Panc1 (cell line): ENCODE measurements at regions not wholly inside any gene's neighbourhood (a gene's known extent, or its start where the extent isn't known, plus 50 kb on each side); places are given as distances from the start of the nearest gene placed in this dataset.

ENCODE experiments used
- ATAC-seq: fragments of 200-7000 bp; cut with Tn5 transposase; 2 replicates; pipeline ENCODE4 v1.9.1; 2020; ENCODE audit warnings: mild to moderate bottlenecking, moderate library complexity
- BruUV-seq: library from RNA; stranded (reverse); fragments of 400-500 nt; replicated peaks from 2 replicates; lab custom pipeline; 2021; lab: Mats Ljungman, UMichigan
- CTCF ChIA-PET: fragments of 300-600 bp; sonication (Branson Sonifier 250); formaldehyde crosslinking; loops from one replicate; lab custom pipeline; 2022; ENCODE audit warnings: antibody characterized with exemption; lab: Charles Lee
- POLR2A ChIA-PET: fragments of 300-600 bp; sonication (Branson Sonifier 250); formaldehyde crosslinking; loops from one replicate; lab custom pipeline; 2022; ENCODE audit warnings: antibody characterized with exemption; lab: Charles Lee
- DNase-seq: peaks from one replicate; pipeline ENCODE4 v3.0.0-alpha.2; 2010; ENCODE audit warnings: low read depth, low spot score
- H3K27ac ChIP-seq: 2 replicates; pipeline ENCODE4 v1.5.1; 2011; ENCODE audit warnings: mild to moderate bottlenecking, low read length, inconsistent platforms
- H3K27me3 ChIP-seq: fragments of 200-500 bp; sonication (Bioruptor generic); 2 replicates; pipeline ENCODE4 v1.6.0; 2014; ENCODE audit warnings: low read length, inconsistent platforms; ENCODE audit not compliant: control insufficient read depth, insufficient read depth
- H3K36me3 ChIP-seq: fragments of 200-500 bp; sonication (Bioruptor generic); 2 replicates; pipeline ENCODE4 v1.5.1; 2014; ENCODE audit warnings: inconsistent platforms, mild to moderate bottlenecking, low read length, moderate library complexity; ENCODE audit not compliant: control insufficient read depth, insufficient read depth
- H3K4me1 ChIP-seq: 2 replicates; pipeline ENCODE4 v1.5.1; 2011; ENCODE audit warnings: inconsistent platforms, mild to moderate bottlenecking, low read length, moderate library complexity; ENCODE audit not compliant: control insufficient read depth, insufficient read depth
- H3K4me3 ChIP-seq, 2 experiments: 2 replicates each; pipeline ENCODE4 v1.5.1; 2011 to 2012; ENCODE audit warnings: low read depth in 2 of 2, low read length in 2 of 2, mild to moderate bottlenecking in 2 of 2, inconsistent platforms in 1 of 2, moderate library complexity in 1 of 2
- H3K9me3 ChIP-seq: fragments of 200-500 bp; sonication (Bioruptor generic); 2 replicates; pipeline ENCODE4 v1.5.1; 2014; ENCODE audit warnings: low read depth, mild to moderate bottlenecking, inconsistent platforms, low read length, moderate library complexity; ENCODE audit not compliant: control insufficient read depth, insufficient read depth
- CTCF ChIP-seq: fragments of 450-650 bp; IDR thresholded peaks from 2 replicates; pipeline ENCODE4 v1.5.1; 2017; ENCODE audit warnings: mild to moderate bottlenecking
- POLR2AphosphoS5 ChIP-seq: IDR thresholded peaks from 2 replicates; pipeline ENCODE4 v1.6.1; 2012; ENCODE audit warnings: mild to moderate bottlenecking, low read depth, low read length, moderate library complexity
- REST ChIP-seq, 2 experiments: IDR thresholded peaks; 2 replicates each; pipeline ENCODE4 v1.6.1; 2011 to 2012; ENCODE audit warnings: low read depth in 2 of 2, control low read depth in 1 of 2, low read length in 1 of 2, mild to moderate bottlenecking in 1 of 2, moderate library complexity in 1 of 2; ENCODE audit not compliant: insufficient read depth in 1 of 2
- SIN3A ChIP-seq: IDR thresholded peaks from 2 replicates; pipeline ENCODE4 v1.6.1; 2012; ENCODE audit warnings: low read depth, mild to moderate bottlenecking, low read length, moderate library complexity, borderline replicate concordance; ENCODE audit not compliant: insufficient read depth
- TCF7L2 ChIP-seq: IDR thresholded peaks from 2 replicates; pipeline ENCODE4 v1.6.1; 2011; ENCODE audit warnings: mild to moderate bottlenecking, low read depth, low read length, inconsistent platforms
- in situ Hi-C: cut with HindIII; loops from 2 replicates; pipeline ENCODE4 v1.10.0; 2016; ENCODE audit warnings: low sequenced_read_pairs, low pct_unique_long_range_greater_than_20kb
- intact Hi-C: fragments of 100-400 bp; cut with micrococcal nuclease; formaldehyde crosslinking; loops from one replicate; pipeline ENCODE4 v1.10.0; 2022; ENCODE audit not compliant: unreplicated experiment

DNA sequence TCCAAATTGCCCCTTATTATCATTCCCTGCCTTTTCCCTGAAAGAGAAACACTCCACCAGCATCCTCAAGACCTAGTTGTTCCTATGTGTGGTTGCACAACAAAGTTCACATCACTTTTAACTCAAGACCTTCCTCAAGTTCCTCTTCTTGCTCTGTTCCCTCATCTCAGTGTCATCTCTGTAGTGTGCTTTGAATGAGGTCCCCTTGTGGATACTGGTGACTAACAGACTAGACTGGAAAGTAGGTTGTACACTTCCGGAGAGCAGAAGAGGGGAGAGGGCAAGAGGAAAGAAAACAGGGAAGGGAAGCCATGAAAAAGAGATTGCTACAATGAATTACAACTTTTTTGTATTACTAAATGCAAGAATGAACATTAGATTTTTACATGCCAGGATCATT is 853.8 kb downstream of the USP25 start:
- H3K27ac ChIP-seq = no peak overlapping the region
- H3K4me1 ChIP-seq = peaks cover 5% of the 10 kb centered on the region; the same call in 1 of the 2 replicates
- DNase-seq (no peak), ATAC-seq (no peak)
- ChIA-PET POLR2A (no interaction called here), CTCF (no interaction called here)
- intact Hi-C loops = no loop called here
- no peaks in the 10 kb centered on the region for H3K36me3 ChIP-seq
- TF ChIP-seq CTCF = no peak
- no peak for TF ChIP-seq POLR2AphosphoS5
- no peak for TF ChIP-seq SIN3A
- TF ChIP-seq TCF7L2 = no peak
- no peak for TF ChIP-seq REST (IDR thresholded peaks at IDR 0.05; ENCODE audit: insufficient read depth in 1 of 2, low read depth in 2 of 2, low read length in 1 of 2)
- H3K27me3 ChIP-seq = no peaks in the 10 kb centered on the region
- H3K4me3 ChIP-seq = no peak overlapping the region
- in situ Hi-C loops = no loop called here
- BruUV-seq = no TSS peak
- H3K9me3 ChIP-seq = no peaks in the 10 kb centered on the region

DNA sequence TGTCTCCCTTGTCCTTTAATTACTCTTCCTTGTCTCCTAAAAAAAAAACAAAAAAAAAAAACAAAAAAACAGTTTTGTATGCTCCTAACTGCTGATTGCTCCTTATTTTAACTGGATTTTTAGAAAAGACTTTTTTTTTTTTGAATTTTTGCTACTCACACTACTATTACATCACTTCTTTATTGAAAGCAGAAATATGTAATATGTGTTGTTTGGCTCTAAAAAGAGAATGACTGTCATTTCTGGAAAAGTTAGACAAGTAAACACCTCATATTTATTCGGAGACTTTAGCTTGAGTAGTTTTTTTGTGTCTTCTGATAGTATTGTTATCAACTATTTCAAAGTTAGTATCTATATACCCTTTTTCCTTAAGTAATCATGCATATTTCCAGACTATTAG is 855.0 kb downstream of the USP25 start:
- intact Hi-C loops (no loop called here), in situ Hi-C loops (no loop called here)
- no TSS peak for BruUV-seq
- no peak for ATAC-seq
- Histone ChIP-seq H3K4me3 (no peak overlapping the region), H3K9me3 (no peaks in the 10 kb centered on the region), H3K27ac (no peak overlapping the region), H3K36me3 (no peaks in the 10 kb centered on the region), H3K27me3 (no peaks in the 10 kb centered on the region), H3K4me1 (peaks cover 5% of the 10 kb centered on the region; the same call in 1 of the 2 replicates)
- POLR2A ChIA-PET = no interaction called here
- TF ChIP-seq POLR2AphosphoS5 = no peak
- no peak for TF ChIP-seq SIN3A
- TF ChIP-seq CTCF = no peak
- TF ChIP-seq REST (IDR thresholded peaks at IDR 0.05; ENCODE audit: insufficient read depth in 1 of 2, low read depth in 2 of 2, low read length in 1 of 2) = no peak
- CTCF ChIA-PET = no interaction called here
- DNase-seq = no peak
